ENCODE measurements at regions not wholly inside any gene's neighbourhood (a gene's known extent, or its start where the extent isn't known, plus 50 kb on each side); places are given as distances from the start of the nearest gene placed in this dataset.

GRCh38 chr15:47378527-47378926 lies 338.8 kb upstream of the SEMA6D start:
- no peak overlapping the region for H3K4me3 Mint-ChIP-seq
- no peak overlapping the region for H3K27ac Mint-ChIP-seq
- H3K36me3 Mint-ChIP-seq (ENCODE audit: low read depth), result no peaks in the 10 kb centered on the region
- no peaks in the 10 kb centered on the region for H3K9me3 Mint-ChIP-seq
- TF ChIP-seq, protein P1, sequence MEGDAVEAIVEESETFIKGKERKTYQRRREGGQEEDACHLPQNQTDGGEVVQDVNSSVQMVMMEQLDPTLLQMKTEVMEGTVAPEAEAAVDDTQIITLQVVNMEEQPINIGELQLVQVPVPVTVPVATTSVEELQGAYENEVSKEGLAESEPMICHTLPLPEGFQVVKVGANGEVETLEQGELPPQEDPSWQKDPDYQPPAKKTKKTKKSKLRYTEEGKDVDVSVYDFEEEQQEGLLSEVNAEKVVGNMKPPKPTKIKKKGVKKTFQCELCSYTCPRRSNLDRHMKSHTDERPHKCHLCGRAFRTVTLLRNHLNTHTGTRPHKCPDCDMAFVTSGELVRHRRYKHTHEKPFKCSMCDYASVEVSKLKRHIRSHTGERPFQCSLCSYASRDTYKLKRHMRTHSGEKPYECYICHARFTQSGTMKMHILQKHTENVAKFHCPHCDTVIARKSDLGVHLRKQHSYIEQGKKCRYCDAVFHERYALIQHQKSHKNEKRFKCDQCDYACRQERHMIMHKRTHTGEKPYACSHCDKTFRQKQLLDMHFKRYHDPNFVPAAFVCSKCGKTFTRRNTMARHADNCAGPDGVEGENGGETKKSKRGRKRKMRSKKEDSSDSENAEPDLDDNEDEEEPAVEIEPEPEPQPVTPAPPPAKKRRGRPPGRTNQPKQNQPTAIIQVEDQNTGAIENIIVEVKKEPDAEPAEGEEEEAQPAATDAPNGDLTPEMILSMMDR (IDR thresholded peaks at IDR 0.05), result no peak
- H3K4me1 Mint-ChIP-seq, result peaks cover 5% of the 10 kb centered on the region
- no peak for DNase-seq
- peaks cover 12% of the 10 kb centered on the region for H3K27me3 Mint-ChIP-seq (ENCODE audit: low read depth, poor library complexity)

GRCh38 chr15:47383102-47383501 lies 334.2 kb upstream of the SEMA6D start:
- H3K36me3 Mint-ChIP-seq (ENCODE audit: low read depth), result no peaks in the 10 kb centered on the region
- H3K4me1 Mint-ChIP-seq, result peaks cover 7% of the 10 kb centered on the region
- TF ChIP-seq, protein P1 (IDR thresholded peaks at IDR 0.05), result no peak
- H3K4me3 Mint-ChIP-seq, result no peak overlapping the region
- H3K27me3 Mint-ChIP-seq (ENCODE audit: low read depth, poor library complexity), result peaks cover 6% of the 10 kb centered on the region
- H3K9me3 Mint-ChIP-seq, result no peaks in the 10 kb centered on the region
- H3K27ac Mint-ChIP-seq, result no peak overlapping the region
- DNase-seq, result no peak

DNA sequence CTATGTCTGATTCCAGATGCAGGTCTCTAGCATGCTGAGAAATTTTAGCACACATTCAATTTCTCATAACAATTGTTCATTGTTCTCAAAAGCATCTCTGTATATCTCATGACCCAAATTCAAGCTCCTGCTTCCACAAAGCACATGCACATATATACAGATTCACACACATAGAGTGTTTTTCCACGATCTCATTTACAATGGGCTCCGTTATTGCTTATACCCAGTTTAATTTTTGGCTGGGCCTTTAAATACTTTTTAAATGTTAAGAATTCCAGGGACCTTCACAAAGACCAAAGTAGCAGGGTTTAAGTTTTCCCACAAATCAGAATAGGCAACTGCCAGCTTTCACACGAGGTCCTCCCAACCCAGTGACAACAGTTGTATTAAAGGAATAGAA lies 333.5 kb upstream of the SEMA6D start:
- H3K4me1 Mint-ChIP-seq, result peaks cover 7% of the 10 kb centered on the region
- H3K4me3 Mint-ChIP-seq, result no peak overlapping the region
- TF ChIP-seq, protein P1 (IDR thresholded peaks at IDR 0.05), result no peak
- H3K9me3 Mint-ChIP-seq, result no peaks in the 10 kb centered on the region
- H3K36me3 Mint-ChIP-seq (ENCODE audit: low read depth), result no peaks in the 10 kb centered on the region
- H3K27me3 Mint-ChIP-seq (ENCODE audit: low read depth, poor library complexity), result peaks cover 6% of the 10 kb centered on the region
- no peak for DNase-seq
- no peak overlapping the region for H3K27ac Mint-ChIP-seq

GRCh38 chr15:47384341-47384740 lies 333.0 kb upstream of the SEMA6D start:
- Mint-ChIP-seq H3K27me3 (ENCODE audit: low read depth, poor library complexity) (peaks cover 6% of the 10 kb centered on the region), H3K4me1 (peaks cover 7% of the 10 kb centered on the region), H3K9me3 (no peaks in the 10 kb centered on the region), H3K36me3 (ENCODE audit: low read depth) (no peaks in the 10 kb centered on the region), H3K27ac (no peak overlapping the region), H3K4me3 (no peak overlapping the region)
- no peak for DNase-seq
- TF ChIP-seq, protein P1 (IDR thresholded peaks at IDR 0.05), result no peak

DNA sequence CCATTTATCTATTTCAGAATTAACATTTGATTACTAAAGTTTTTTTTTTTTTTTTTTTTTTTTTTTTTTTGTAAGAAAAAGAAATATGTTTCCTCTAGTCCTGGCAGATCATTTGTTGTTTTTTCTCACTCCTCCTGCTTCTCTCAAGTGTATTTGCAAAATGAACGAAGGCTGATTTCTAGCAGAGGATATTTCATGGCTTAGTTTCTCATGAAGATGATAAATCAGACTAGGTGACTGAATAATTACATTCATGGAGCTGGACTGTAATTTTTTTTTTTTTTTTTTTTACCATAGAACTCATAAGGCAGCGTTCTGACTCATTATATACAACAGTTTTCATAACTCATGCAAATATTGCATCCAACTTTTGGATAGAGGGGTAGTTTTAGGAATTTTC lies 332.5 kb upstream of the SEMA6D start:
- no peaks in the 10 kb centered on the region for H3K36me3 Mint-ChIP-seq (ENCODE audit: low read depth)
- DNase-seq, result no peak
- no peaks in the 10 kb centered on the region for H3K9me3 Mint-ChIP-seq
- H3K27me3 Mint-ChIP-seq (ENCODE audit: low read depth, poor library complexity), result peaks cover 9% of the 10 kb centered on the region
- TF ChIP-seq, protein P1 (IDR thresholded peaks at IDR 0.05), result no peak
- peaks cover 7% of the 10 kb centered on the region for H3K4me1 Mint-ChIP-seq
- H3K4me3 Mint-ChIP-seq, result no peak overlapping the region
- no peak overlapping the region for H3K27ac Mint-ChIP-seq

DNA sequence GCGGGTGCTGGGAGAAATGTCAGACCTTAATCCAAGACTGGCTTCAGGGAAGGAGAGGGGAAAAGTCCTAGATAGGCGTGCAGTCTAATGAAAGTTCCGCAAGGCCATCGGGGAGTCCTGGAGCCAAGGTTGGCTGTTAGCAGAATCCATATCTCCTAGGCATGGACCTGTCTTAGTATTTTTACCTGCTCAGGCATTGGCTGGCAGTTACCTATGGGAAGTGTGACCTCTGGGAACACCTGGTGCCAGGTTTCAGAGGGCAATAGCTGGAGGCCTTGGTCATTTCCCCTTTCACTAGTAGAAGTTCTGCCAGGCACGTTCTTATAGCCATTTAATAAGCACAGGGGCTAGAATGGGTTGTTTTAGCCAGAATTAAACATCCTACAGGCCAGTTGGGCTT lies 330.8 kb upstream of the SEMA6D start:
- TF ChIP-seq, protein P1 (IDR thresholded peaks at IDR 0.05), result no peak
- peaks cover 11% of the 10 kb centered on the region for H3K27me3 Mint-ChIP-seq (ENCODE audit: low read depth, poor library complexity)
- no peak overlapping the region for H3K4me3 Mint-ChIP-seq
- no peaks in the 10 kb centered on the region for H3K9me3 Mint-ChIP-seq
- no peaks in the 10 kb centered on the region for H3K36me3 Mint-ChIP-seq (ENCODE audit: low read depth)
- no peak overlapping the region for H3K27ac Mint-ChIP-seq
- peaks cover 7% of the 10 kb centered on the region for H3K4me1 Mint-ChIP-seq
- no peak for DNase-seq

Measured in nephron progenitor cell (in vitro differentiated cells).